KMS-11 (cell line): ENCODE measurements at regions not wholly inside any gene's neighbourhood (a gene's known extent, or its start where the extent isn't known, plus 50 kb on each side); places are given as distances from the start of the nearest gene placed in this dataset.
A peak's percentile ranks its signal among the peaks of the same experiment; 100 is the strongest.

Experiments used
- H2AFZ ChIP-seq: fragments of 200-600 bp; sonication (generic); 2 replicates; pipeline ENCODE4 v1.6.1; 2016; ENCODE audit warnings: antibody characterized with exemption, mixed run types, low read depth
- H3K27ac ChIP-seq: fragments of 200-600 bp; sonication (generic); 2 replicates; pipeline ENCODE4 v1.6.1; 2016; ENCODE audit warnings: mild to moderate bottlenecking, mixed run types
- H3K27me3 ChIP-seq: fragments of 200-600 bp; sonication (generic); 2 replicates; pipeline ENCODE4 v1.6.1; 2017; ENCODE audit warnings: mild to moderate bottlenecking, low read depth, mixed run types, moderate library complexity; ENCODE audit not compliant: insufficient read depth
- H3K36me3 ChIP-seq: fragments of 200-600 bp; sonication (generic); 2 replicates; pipeline ENCODE4 v1.6.1; 2017; ENCODE audit warnings: mild to moderate bottlenecking, mixed run types; ENCODE audit not compliant: insufficient read depth
- H3K4me1 ChIP-seq: fragments of 200-600 bp; sonication (generic); 2 replicates; pipeline ENCODE4 v1.6.1; 2016; ENCODE audit warnings: mild to moderate bottlenecking, low read depth, mixed run types; ENCODE audit not compliant: poor library complexity, severe bottlenecking
- H3K4me2 ChIP-seq: fragments of 200-600 bp; sonication (generic); 2 replicates; pipeline ENCODE4 v1.7.0; 2016; ENCODE audit warnings: mild to moderate bottlenecking, mixed run types
- H3K4me3 ChIP-seq: fragments of 200-600 bp; sonication (generic); IDR thresholded peaks from 2 replicates; pipeline ENCODE4 v1.6.1; 2017; ENCODE audit warnings: low read depth, low read length, mixed read lengths; ENCODE audit not compliant: insufficient read depth
- H3K79me2 ChIP-seq: fragments of 200-600 bp; sonication (generic); 2 replicates; pipeline ENCODE4 v1.6.1; 2016; ENCODE audit warnings: low read depth, mixed run types; ENCODE audit not compliant: insufficient read depth
- H3K9ac ChIP-seq: fragments of 200-600 bp; sonication (generic); 2 replicates; pipeline ENCODE4 v1.6.1; 2016; ENCODE audit warnings: mild to moderate bottlenecking, mixed run types
- H4K20me1 ChIP-seq: fragments of 200-600 bp; sonication (generic); 2 replicates; pipeline ENCODE4 v1.6.1; 2016; ENCODE audit warnings: mild to moderate bottlenecking, mixed run types; ENCODE audit not compliant: insufficient read depth
- TF ChIP-seq, protein P1 (sequence below): fragments of 200-600 bp; sonication (generic); conservative IDR thresholded peaks from 2 replicates; pipeline ENCODE4 v1.6.1; 2017; ENCODE audit warnings: low read depth, mild to moderate bottlenecking, antibody characterized with exemption, low read length, moderate library complexity, mixed read lengths

DNA sequence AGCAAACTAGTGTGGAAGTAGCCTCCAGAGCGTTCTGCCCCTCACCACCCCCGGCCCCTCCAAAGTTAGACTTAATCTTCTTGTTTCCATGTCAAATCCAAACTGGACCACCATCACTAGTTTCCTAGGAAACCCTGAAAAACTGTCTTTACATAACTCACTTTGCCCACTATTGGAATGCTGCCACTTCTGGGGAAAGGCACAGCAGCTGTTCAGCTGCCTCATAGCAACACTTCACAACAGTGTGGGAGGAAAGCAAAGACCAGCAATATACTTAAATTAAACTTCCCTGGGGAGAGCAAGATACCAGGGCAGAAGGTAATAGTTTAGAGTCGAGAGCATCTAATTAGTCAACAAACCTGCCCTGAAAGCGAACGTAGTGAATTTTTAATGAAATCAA lies 452.2 kb downstream of the KCNJ2 start:
- no peak overlapping the region for H3K9ac ChIP-seq
- H3K36me3 ChIP-seq, result no peaks in the 10 kb centered on the region
- TF ChIP-seq, protein P1, sequence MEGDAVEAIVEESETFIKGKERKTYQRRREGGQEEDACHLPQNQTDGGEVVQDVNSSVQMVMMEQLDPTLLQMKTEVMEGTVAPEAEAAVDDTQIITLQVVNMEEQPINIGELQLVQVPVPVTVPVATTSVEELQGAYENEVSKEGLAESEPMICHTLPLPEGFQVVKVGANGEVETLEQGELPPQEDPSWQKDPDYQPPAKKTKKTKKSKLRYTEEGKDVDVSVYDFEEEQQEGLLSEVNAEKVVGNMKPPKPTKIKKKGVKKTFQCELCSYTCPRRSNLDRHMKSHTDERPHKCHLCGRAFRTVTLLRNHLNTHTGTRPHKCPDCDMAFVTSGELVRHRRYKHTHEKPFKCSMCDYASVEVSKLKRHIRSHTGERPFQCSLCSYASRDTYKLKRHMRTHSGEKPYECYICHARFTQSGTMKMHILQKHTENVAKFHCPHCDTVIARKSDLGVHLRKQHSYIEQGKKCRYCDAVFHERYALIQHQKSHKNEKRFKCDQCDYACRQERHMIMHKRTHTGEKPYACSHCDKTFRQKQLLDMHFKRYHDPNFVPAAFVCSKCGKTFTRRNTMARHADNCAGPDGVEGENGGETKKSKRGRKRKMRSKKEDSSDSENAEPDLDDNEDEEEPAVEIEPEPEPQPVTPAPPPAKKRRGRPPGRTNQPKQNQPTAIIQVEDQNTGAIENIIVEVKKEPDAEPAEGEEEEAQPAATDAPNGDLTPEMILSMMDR, result no peak
- H3K4me2 ChIP-seq, result no peak overlapping the region
- H2AFZ ChIP-seq, result no peak overlapping the region
- no peak overlapping the region for H3K4me3 ChIP-seq
- no peaks in the 10 kb centered on the region for H3K79me2 ChIP-seq
- no peak overlapping the region for H3K27ac ChIP-seq
- H3K27me3 ChIP-seq, result no peaks in the 10 kb centered on the region
- H3K4me1 ChIP-seq, result no peaks in the 10 kb centered on the region
- H4K20me1 ChIP-seq, result no peaks in the 10 kb centered on the region

DNA sequence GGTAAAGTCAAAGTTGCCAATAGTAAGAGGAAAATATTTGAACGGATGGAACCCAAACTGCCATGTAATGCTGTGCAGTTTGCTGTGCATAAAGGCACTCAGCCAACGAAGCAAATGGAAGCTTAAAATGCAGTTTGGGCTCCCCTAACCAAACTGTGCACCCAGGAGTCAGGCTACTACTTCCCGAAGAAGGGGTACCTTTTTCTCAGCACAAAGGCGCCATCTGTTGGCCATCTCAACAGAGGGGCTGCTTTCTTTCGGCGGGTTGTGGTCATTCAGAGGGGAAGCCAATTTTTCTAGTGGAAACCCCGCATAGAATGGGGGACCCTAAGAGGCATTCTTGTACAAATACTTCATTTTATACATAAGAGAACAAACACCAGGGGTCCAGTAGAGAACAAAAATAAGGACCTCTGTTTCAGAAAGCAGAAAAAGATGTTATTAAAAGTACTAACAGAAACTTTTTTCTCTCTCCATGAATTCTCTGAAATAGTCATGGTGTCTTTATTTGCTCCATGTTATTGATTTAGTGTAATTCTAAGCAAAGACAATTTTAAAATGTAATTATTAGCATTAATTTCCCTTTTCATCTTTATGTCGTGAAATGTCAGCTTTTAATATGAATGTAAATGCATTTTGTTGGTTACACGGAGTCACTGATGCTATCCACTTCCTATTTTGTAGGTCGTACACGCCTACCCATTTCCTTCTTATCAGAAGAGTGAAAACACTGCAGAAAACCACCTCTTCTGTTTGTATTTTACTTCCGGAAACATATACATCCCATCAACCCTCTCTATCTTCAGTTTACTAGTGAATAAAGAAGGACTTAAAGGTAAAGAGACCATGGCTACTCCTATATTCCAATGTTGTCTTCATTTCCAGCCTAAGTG lies 453.3 kb downstream of the KCNJ2 start:
- TF ChIP-seq, protein P1, result peak; percentile 39; the same call in 1 of the 2 replicates
- Histone ChIP-seq H2AFZ (no peak overlapping the region), H3K79me2 (no peaks in the 10 kb centered on the region), H3K27me3 (no peaks in the 10 kb centered on the region), H3K9ac (no peak overlapping the region), H3K4me3 (no peak overlapping the region), H3K27ac (no peak overlapping the region), H4K20me1 (no peaks in the 10 kb centered on the region), H3K36me3 (no peaks in the 10 kb centered on the region), H3K4me2 (no peak overlapping the region), H3K4me1 (no peaks in the 10 kb centered on the region)

DNA sequence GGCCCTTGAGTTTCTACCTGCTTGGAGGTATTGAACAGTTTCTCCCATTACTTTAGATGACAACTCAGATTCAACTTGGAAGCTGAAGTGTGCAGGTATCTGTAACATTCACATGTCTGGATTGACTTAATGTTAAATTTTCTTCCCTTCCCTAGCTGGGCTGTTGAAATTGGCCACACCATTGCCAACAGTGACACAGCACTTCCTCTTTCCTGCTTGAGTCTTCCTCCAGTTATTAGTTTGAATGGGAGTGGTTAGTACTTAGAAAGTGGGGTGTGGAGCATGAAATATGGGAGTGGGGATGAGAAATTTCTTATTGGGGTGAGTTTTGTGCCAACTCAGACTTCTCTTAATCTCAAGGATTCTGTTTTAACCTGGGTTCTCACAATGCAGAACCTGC lies 454.9 kb downstream of the KCNJ2 start:
- Histone ChIP-seq H3K27ac (no peak overlapping the region), H3K4me2 (no peak overlapping the region), H3K27me3 (no peaks in the 10 kb centered on the region), H3K9ac (no peak overlapping the region), H3K4me3 (no peak overlapping the region), H3K36me3 (no peaks in the 10 kb centered on the region), H3K4me1 (no peaks in the 10 kb centered on the region), H3K79me2 (no peaks in the 10 kb centered on the region), H4K20me1 (no peaks in the 10 kb centered on the region), H2AFZ (no peak overlapping the region)
- TF ChIP-seq, protein P1, result no peak

DNA sequence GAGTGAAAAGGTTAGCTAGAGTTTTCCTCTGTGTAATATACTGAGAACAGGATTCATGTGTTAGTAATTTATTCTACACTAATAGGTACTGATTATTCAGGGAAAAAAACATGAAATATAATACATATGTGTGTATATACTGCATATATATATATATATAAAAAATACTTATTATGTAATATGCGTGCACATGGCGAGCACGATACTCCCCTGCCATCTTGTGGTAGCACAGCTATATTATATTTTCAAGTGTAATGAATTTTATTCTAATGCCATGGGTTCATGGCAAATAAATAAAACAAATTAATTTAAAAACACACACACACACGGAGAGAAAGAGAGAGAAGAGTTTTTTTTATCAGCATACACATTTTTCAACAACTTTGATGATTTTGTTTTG lies 460.6 kb downstream of the KCNJ2 start:
- Histone ChIP-seq H3K27ac (no peak overlapping the region), H3K4me2 (no peak overlapping the region), H3K79me2 (no peaks in the 10 kb centered on the region), H3K4me3 (no peak overlapping the region), H3K4me1 (no peaks in the 10 kb centered on the region), H4K20me1 (no peaks in the 10 kb centered on the region), H3K27me3 (no peaks in the 10 kb centered on the region), H3K36me3 (no peaks in the 10 kb centered on the region), H3K9ac (no peak overlapping the region), H2AFZ (no peak overlapping the region)
- TF ChIP-seq, protein P1, result no peak
